MM.1S (cell line): ENCODE measurements at regions not wholly inside any gene's neighbourhood (a gene's known extent, or its start where the extent isn't known, plus 50 kb on each side); places are given as distances from the start of the nearest gene placed in this dataset.

ENCODE experiments used
- DNase-seq: peaks from one replicate; pipeline ENCODE4 v3.0.0-alpha.2; 2015
- H2AFZ ChIP-seq: fragments of 300-600 bp; sonication (generic); 2 replicates; pipeline ENCODE4 v1.6.0; 2016; ENCODE audit warnings: antibody characterized with exemption, low read length
- H3F3A ChIP-seq: fragments of 300-600 bp; sonication (generic); 2 replicates; pipeline ENCODE4 v1.6.1; 2016; ENCODE audit warnings: mild to moderate bottlenecking, antibody characterized with exemption, low read length, moderate library complexity, mixed read lengths; ENCODE audit not compliant: insufficient read depth
- H3K27ac ChIP-seq: fragments of 300-600 bp; sonication (generic); 2 replicates; pipeline ENCODE4 v1.5.1; 2016; ENCODE audit warnings: mild to moderate bottlenecking, low read length
- H3K27me3 ChIP-seq: fragments of 300-600 bp; sonication (generic); replicated peaks from 2 replicates; pipeline ENCODE4 v1.6.0; 2016; ENCODE audit warnings: low read length; ENCODE audit not compliant: insufficient read depth
- H3K36me3 ChIP-seq: fragments of 300-600 bp; sonication (generic); replicated peaks from 2 replicates; pipeline ENCODE4 v1.6.1; 2016; ENCODE audit warnings: mild to moderate bottlenecking, low read length, mixed read lengths; ENCODE audit not compliant: insufficient read depth
- H3K4me1 ChIP-seq: fragments of 300-600 bp; sonication (generic); 2 replicates; pipeline ENCODE4 v1.6.1; 2016; ENCODE audit warnings: low read length, mixed read lengths
- H3K4me2 ChIP-seq: fragments of 300-600 bp; sonication (generic); 2 replicates; pipeline ENCODE4 v1.6.0; 2016; ENCODE audit warnings: low read depth, low read length
- H3K4me3 ChIP-seq: fragments of 300-600 bp; sonication (generic); 2 replicates; pipeline ENCODE4 v1.5.1; 2016; ENCODE audit warnings: low read length, mixed read lengths
- H3K79me2 ChIP-seq: fragments of 300-600 bp; sonication (generic); 2 replicates; pipeline ENCODE4 v1.6.1; 2016; ENCODE audit warnings: mixed run types, low read length, mixed read lengths
- H3K9ac ChIP-seq: fragments of 300-600 bp; sonication (generic); 2 replicates; pipeline ENCODE4 v1.6.1; 2016; ENCODE audit warnings: low read length, mixed read lengths
- H3K9me2 ChIP-seq: fragments of 300-600 bp; sonication (generic); replicated peaks from 2 replicates; pipeline ENCODE4 v1.6.1; 2016; ENCODE audit warnings: mild to moderate bottlenecking, low read length, mixed read lengths; ENCODE audit not compliant: insufficient read depth
- H3K9me3 ChIP-seq: fragments of 300-600 bp; sonication (generic); replicated peaks from 2 replicates; pipeline ENCODE4 v1.6.1; 2016; ENCODE audit warnings: mild to moderate bottlenecking, low read length, mixed read lengths; ENCODE audit not compliant: insufficient read depth
- H4K20me1 ChIP-seq: fragments of 300-600 bp; sonication (generic); 2 replicates; pipeline ENCODE4 v1.6.1; 2016; ENCODE audit warnings: mild to moderate bottlenecking, low read length, moderate library complexity, mixed read lengths; ENCODE audit not compliant: insufficient read depth
- EZH2 ChIP-seq: fragments of 300-600 bp; sonication (generic); optimal IDR thresholded peaks from 2 replicates; pipeline ENCODE3; 2017; ENCODE audit warnings: low read depth, mild to moderate bottlenecking, antibody characterized with exemption, low read length, mixed read lengths
- EZH2phosphoT487 ChIP-seq: fragments of 300-600 bp; sonication (generic); IDR thresholded peaks from 2 replicates; pipeline ENCODE4 v1.6.1; 2018; ENCODE audit warnings: antibody characterized with exemption, low read length
- TF ChIP-seq, protein P1 (sequence below): fragments of 300-600 bp; sonication (generic); IDR thresholded peaks from 2 replicates; pipeline ENCODE4 v1.5.1; 2016; ENCODE audit warnings: antibody characterized with exemption, low read length, mixed read lengths

DNA sequence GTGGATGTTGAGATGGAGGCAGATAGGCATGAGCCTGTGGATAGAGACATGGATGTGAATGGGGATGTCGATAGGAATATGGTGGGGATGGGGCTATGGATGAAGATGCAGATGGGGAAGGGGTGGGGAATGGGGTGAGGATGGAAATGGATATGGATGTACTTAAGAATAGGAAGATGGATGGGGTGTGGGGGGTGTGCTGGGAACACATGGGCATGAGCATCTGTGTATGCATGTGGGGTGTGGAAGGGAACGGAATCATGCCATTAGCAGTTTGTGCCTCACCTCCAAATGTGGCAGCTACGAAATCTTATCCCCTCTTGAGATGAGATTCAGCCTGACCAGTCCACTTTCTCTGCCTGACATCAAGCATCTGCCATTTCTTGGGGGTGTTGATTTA is 359.5 kb upstream of the MGMT start:
- peaks cover 14% of the 10 kb centered on the region for H3K4me1 ChIP-seq
- no peak overlapping the region for H3K4me2 ChIP-seq
- no peaks in the 10 kb centered on the region for H3K79me2 ChIP-seq
- no peaks in the 10 kb centered on the region for H3F3A ChIP-seq
- DNase-seq = no peak
- H3K9me2 ChIP-seq = no peaks in the 10 kb centered on the region
- H3K36me3 ChIP-seq = no peaks in the 10 kb centered on the region
- no peaks in the 10 kb centered on the region for H3K9me3 ChIP-seq
- no peak for TF ChIP-seq EZH2
- TF ChIP-seq, protein P1, sequence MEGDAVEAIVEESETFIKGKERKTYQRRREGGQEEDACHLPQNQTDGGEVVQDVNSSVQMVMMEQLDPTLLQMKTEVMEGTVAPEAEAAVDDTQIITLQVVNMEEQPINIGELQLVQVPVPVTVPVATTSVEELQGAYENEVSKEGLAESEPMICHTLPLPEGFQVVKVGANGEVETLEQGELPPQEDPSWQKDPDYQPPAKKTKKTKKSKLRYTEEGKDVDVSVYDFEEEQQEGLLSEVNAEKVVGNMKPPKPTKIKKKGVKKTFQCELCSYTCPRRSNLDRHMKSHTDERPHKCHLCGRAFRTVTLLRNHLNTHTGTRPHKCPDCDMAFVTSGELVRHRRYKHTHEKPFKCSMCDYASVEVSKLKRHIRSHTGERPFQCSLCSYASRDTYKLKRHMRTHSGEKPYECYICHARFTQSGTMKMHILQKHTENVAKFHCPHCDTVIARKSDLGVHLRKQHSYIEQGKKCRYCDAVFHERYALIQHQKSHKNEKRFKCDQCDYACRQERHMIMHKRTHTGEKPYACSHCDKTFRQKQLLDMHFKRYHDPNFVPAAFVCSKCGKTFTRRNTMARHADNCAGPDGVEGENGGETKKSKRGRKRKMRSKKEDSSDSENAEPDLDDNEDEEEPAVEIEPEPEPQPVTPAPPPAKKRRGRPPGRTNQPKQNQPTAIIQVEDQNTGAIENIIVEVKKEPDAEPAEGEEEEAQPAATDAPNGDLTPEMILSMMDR = no peak
- no peak for TF ChIP-seq EZH2phosphoT487
- no peak overlapping the region for H3K9ac ChIP-seq
- H3K27ac ChIP-seq = no peak overlapping the region
- H3K4me3 ChIP-seq = no peak overlapping the region
- H2AFZ ChIP-seq = no peak overlapping the region
- H4K20me1 ChIP-seq = no peaks in the 10 kb centered on the region
- no peaks in the 10 kb centered on the region for H3K27me3 ChIP-seq

DNA sequence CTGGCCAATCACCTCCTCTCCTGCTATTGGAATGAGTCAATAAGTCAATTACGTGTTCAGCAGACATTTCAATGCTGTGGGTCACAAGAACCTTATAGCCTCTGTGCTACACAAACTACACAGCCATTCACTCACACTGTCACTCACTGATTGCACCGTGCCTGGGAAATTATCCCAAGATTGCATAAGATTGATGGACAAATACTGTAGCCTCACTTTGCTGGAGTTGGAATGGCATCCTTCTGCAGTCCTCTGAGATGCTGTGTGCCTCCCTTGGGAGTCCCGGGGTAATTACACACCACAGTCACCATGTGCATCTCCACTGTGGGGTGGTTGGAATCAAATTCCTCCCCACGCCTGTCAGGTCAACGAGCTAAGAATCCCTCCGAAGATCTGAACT is 358.7 kb upstream of the MGMT start:
- Histone ChIP-seq H3K4me2 (no peak overlapping the region), H3K36me3 (no peaks in the 10 kb centered on the region), H3K4me3 (no peak overlapping the region), H3K9me2 (no peaks in the 10 kb centered on the region), H2AFZ (no peak overlapping the region), H3K27me3 (no peaks in the 10 kb centered on the region), H3K9ac (no peak overlapping the region), H4K20me1 (no peaks in the 10 kb centered on the region), H3K27ac (no peak overlapping the region), H3K4me1 (peaks cover 9% of the 10 kb centered on the region), H3K79me2 (no peaks in the 10 kb centered on the region), H3F3A (no peaks in the 10 kb centered on the region), H3K9me3 (no peaks in the 10 kb centered on the region)
- TF ChIP-seq, protein P1 = no peak
- DNase-seq = no peak

DNA sequence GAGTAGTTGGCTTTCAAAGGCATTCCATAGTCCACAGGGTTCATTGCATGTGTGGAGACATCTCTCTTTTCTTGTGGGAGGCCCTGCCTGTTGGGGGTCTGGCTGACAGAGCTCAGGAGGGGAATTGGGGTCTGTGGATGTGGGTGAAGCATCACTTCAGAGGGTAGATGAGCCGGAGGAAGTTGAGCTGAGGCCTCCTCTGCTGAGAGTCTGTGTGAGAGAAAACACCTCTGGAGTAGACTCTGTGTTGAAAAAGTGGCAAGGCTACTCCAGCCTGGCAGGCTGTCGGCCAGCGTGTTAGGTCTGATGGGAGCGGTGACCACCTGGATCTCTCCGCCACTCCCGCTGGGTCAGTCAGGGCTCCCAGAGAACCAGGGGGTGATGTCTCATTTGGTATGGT is 358.0 kb upstream of the MGMT start:
- no peaks in the 10 kb centered on the region for H3K27me3 ChIP-seq
- TF ChIP-seq EZH2 = no peak
- TF ChIP-seq, protein P1 = no peak
- no peak for TF ChIP-seq EZH2phosphoT487
- H3K9ac ChIP-seq = no peak overlapping the region
- no peaks in the 10 kb centered on the region for H4K20me1 ChIP-seq
- no peaks in the 10 kb centered on the region for H3F3A ChIP-seq
- H3K9me2 ChIP-seq = no peaks in the 10 kb centered on the region
- no peaks in the 10 kb centered on the region for H3K79me2 ChIP-seq
- H3K4me2 ChIP-seq = no peak overlapping the region
- H3K4me3 ChIP-seq = no peak overlapping the region
- peaks cover 9% of the 10 kb centered on the region for H3K4me1 ChIP-seq
- no peak overlapping the region for H3K27ac ChIP-seq
- H2AFZ ChIP-seq = no peak overlapping the region
- DNase-seq = no peak
- no peaks in the 10 kb centered on the region for H3K9me3 ChIP-seq
- H3K36me3 ChIP-seq = no peaks in the 10 kb centered on the region
